H9 (cell line): ENCODE measurements at regions not wholly inside any gene's neighbourhood (a gene's known extent, or its start where the extent isn't known, plus 50 kb on each side); places are given as distances from the start of the nearest gene placed in this dataset.

ENCODE experiments used
- DNase-seq: peaks from one replicate; pipeline ENCODE4 v3.0.0-alpha.2; 2017
- H2AFZ ChIP-seq: one replicate; pipeline ENCODE4 v1.6.1; 2013; ENCODE audit warnings: mild to moderate bottlenecking, low read length, control low read depth, moderate library complexity
- H2AK5ac ChIP-seq: 2 replicates; pipeline ENCODE4 v1.6.1; 2013; ENCODE audit warnings: low read length, control low read depth, mixed read lengths; ENCODE audit not compliant: insufficient read length
- H2BK120ac ChIP-seq: one replicate; pipeline ENCODE4 v1.6.1; 2013; ENCODE audit warnings: low read depth, mild to moderate bottlenecking, low read length, control low read depth, inconsistent platforms; ENCODE audit not compliant: poor library complexity, severe bottlenecking
- H2BK12ac ChIP-seq: 2 replicates; pipeline ENCODE4 v1.6.1; 2013; ENCODE audit warnings: low read length, control low read depth, mixed read lengths, low read depth; ENCODE audit not compliant: insufficient read length
- H2BK15ac ChIP-seq: 2 replicates; pipeline ENCODE4 v1.6.1; 2013; ENCODE audit warnings: low read depth, low read length, control low read depth
- H2BK20ac ChIP-seq: one replicate; pipeline ENCODE4 v1.6.1; 2013; ENCODE audit warnings: low read depth, mild to moderate bottlenecking, low read length, control low read depth, inconsistent platforms; ENCODE audit not compliant: poor library complexity, severe bottlenecking
- H2BK5ac ChIP-seq: 2 replicates; pipeline ENCODE4 v1.6.1; 2013; ENCODE audit warnings: low read length, control low read depth, mixed read lengths; ENCODE audit not compliant: insufficient read length
- H3K14ac ChIP-seq: 2 replicates; pipeline ENCODE4 v1.6.1; 2013; ENCODE audit warnings: low read length, control low read depth; ENCODE audit not compliant: insufficient read depth
- H3K18ac ChIP-seq: 2 replicates; pipeline ENCODE4 v1.6.1; 2013; ENCODE audit warnings: low read depth, mild to moderate bottlenecking, mixed read lengths, low read length, control low read depth; ENCODE audit not compliant: insufficient read length
- H3K23ac ChIP-seq: 2 replicates; pipeline ENCODE4 v1.6.1; 2013; ENCODE audit warnings: low read length, control low read depth, mixed read lengths, low read depth; ENCODE audit not compliant: insufficient read length
- H3K23me2 ChIP-seq: 2 replicates; pipeline ENCODE4 v1.6.1; 2013; ENCODE audit warnings: low read depth, mild to moderate bottlenecking, mixed read lengths, low read length, control low read depth; ENCODE audit not compliant: insufficient read length, poor library complexity, severe bottlenecking
- H3K27ac ChIP-seq: 2 replicates; pipeline ENCODE4 v1.5.1; 2013; ENCODE audit warnings: low read length, control low read depth, mixed read lengths, low read depth; ENCODE audit not compliant: insufficient read length
- H3K27me3 ChIP-seq: 2 replicates; pipeline ENCODE4 v1.6.1; 2013; ENCODE audit warnings: low read length, control low read depth, inconsistent platforms; ENCODE audit not compliant: insufficient read depth
- H3K4ac ChIP-seq: 2 replicates; pipeline ENCODE4 v1.6.1; 2013; ENCODE audit warnings: low read depth, mild to moderate bottlenecking, control low read depth, inconsistent platforms, low read length, moderate library complexity
- H3K4me1 ChIP-seq: 2 replicates; pipeline ENCODE4 v1.6.1; 2013; ENCODE audit warnings: low read length, control low read depth, inconsistent platforms; ENCODE audit not compliant: insufficient read depth
- H3K4me2 ChIP-seq: 2 replicates; pipeline ENCODE4 v1.6.1; 2013; ENCODE audit warnings: low read length, control low read depth, mixed read lengths; ENCODE audit not compliant: insufficient read length, insufficient read depth
- H3K56ac ChIP-seq: 2 replicates; pipeline ENCODE4 v1.6.1; 2013; ENCODE audit warnings: low read depth, mild to moderate bottlenecking, mixed read lengths, low read length, control low read depth; ENCODE audit not compliant: insufficient read length
- H3K79me1 ChIP-seq: 2 replicates; pipeline ENCODE4 v1.6.1; 2013; ENCODE audit warnings: low read depth, mild to moderate bottlenecking, moderate library complexity, low read length, control low read depth, inconsistent platforms; ENCODE audit not compliant: insufficient read depth, poor library complexity, severe bottlenecking
- H3K79me2 ChIP-seq: 2 replicates; pipeline ENCODE4 v1.6.1; 2013; ENCODE audit warnings: low read length, control low read depth, inconsistent platforms; ENCODE audit not compliant: insufficient read depth
- H3K9ac ChIP-seq: 2 replicates; pipeline ENCODE4 v1.6.1; 2013; ENCODE audit warnings: low read length, control low read depth, mixed read lengths; ENCODE audit not compliant: insufficient read length; ENCODE audit errors: extremely low read depth
- H3K9me3 ChIP-seq: one replicate; pipeline ENCODE4 v1.6.1; 2013; ENCODE audit warnings: low read depth, low read length, inconsistent platforms; ENCODE audit not compliant: control insufficient read depth
- H3T11ph ChIP-seq: one replicate; pipeline ENCODE4 v1.6.1; 2013; ENCODE audit warnings: mild to moderate bottlenecking, low read length, control low read depth, inconsistent platforms
- H4K20me1 ChIP-seq: one replicate; pipeline ENCODE4 v1.6.1; 2013; ENCODE audit not compliant: control insufficient read depth, insufficient read length, insufficient read depth
- H4K5ac ChIP-seq: 2 replicates; pipeline ENCODE4 v1.6.1; 2013; ENCODE audit warnings: low read depth, mild to moderate bottlenecking, mixed read lengths, low read length, control low read depth; ENCODE audit not compliant: insufficient read length
- H4K8ac ChIP-seq: replicated peaks from 2 replicates; pipeline ENCODE4 v1.6.1; 2013; ENCODE audit warnings: low read length, control low read depth, mixed read lengths, low read depth; ENCODE audit not compliant: insufficient read length
- H4K91ac ChIP-seq: 2 replicates; pipeline ENCODE4 v1.6.1; 2013; ENCODE audit warnings: low read depth, mild to moderate bottlenecking, moderate library complexity, mixed read lengths, low read length, control low read depth; ENCODE audit not compliant: insufficient read length
- H3K27ac Mint-ChIP-seq, 3 experiments: 2 replicates in 2 of 3; 3 replicates in 1 of 3; pipeline ENCODE4 v1.8.0; 2020 to 2021; ENCODE audit warnings: mixed read lengths in 3 of 3, mild to moderate bottlenecking in 1 of 3, moderate library complexity in 1 of 3
- H3K27me3 Mint-ChIP-seq: 2 replicates; pipeline ENCODE4 v1.8.0; 2021; ENCODE audit warnings: low read depth, mild to moderate bottlenecking, moderate library complexity, mixed read lengths
- H3K36me3 Mint-ChIP-seq, 3 experiments: 2 replicates in 2 of 3; 3 replicates in 1 of 3; pipeline ENCODE4 v1.8.0; 2020 to 2021; ENCODE audit warnings: low read depth in 3 of 3, mixed read lengths in 3 of 3; ENCODE audit not compliant: insufficient read depth in 1 of 3
- H3K4me1 Mint-ChIP-seq, 2 experiments: 2 replicates each; pipeline ENCODE4 v1.8.0; 2020; ENCODE audit warnings: mixed read lengths in 2 of 2
- H3K4me3 Mint-ChIP-seq, 2 experiments: 2 replicates in 1 of 2; 3 replicates in 1 of 2; pipeline ENCODE4 v1.8.0; 2020 to 2021; ENCODE audit warnings: mild to moderate bottlenecking in 2 of 2, mixed read lengths in 2 of 2, moderate library complexity in 1 of 2
- H3K9me3 Mint-ChIP-seq, 2 experiments: 2 replicates in 1 of 2; 3 replicates in 1 of 2; pipeline ENCODE4 v1.8.0; 2020; ENCODE audit warnings: mild to moderate bottlenecking in 2 of 2, mixed read lengths in 2 of 2, moderate library complexity in 1 of 2
- WGBS: extraction: QIAGEN DNeasy Blood & Tissue Kit; methylation state at CpG from one replicate; pipeline ENCODE4 v1.1.7; 2013; ENCODE audit warnings: missing lambda C conversion rate, low lambda C conversion rate, mixed read lengths; ENCODE audit not compliant: insufficient read length; ENCODE audit errors: extremely low coverage; 5-methylcytosine and 5-hydroxymethylcytosine counted together
- TF ChIP-seq, protein P1 (sequence below): fragments of 200-600 bp; sonication (generic); conservative IDR thresholded peaks from 3 replicates; pipeline ENCODE4 v1.8.0; 2021; ENCODE audit warnings: antibody characterized with exemption, mild to moderate bottlenecking

- Histone ChIP-seq H3K23me2 (no peaks in the 10 kb centered on the region), H3K79me1 (no peaks in the 10 kb centered on the region), H3K4me2 (no peak overlapping the region), H3K4me1 (no peaks in the 10 kb centered on the region), H3K9me3 (no peaks in the 10 kb centered on the region), H3K27me3 (no peaks in the 10 kb centered on the region), H4K20me1 (no peaks in the 10 kb centered on the region), H2BK12ac (no peak overlapping the region), H3K14ac (no peak overlapping the region), H3K56ac (no peak overlapping the region), H3K9ac (no peak overlapping the region), H4K91ac (no peak overlapping the region), H2AFZ (no peak overlapping the region), H3T11ph (no peak overlapping the region), H3K4ac (no peak overlapping the region), H2BK120ac (no peak overlapping the region), H3K79me2 (no peaks in the 10 kb centered on the region), H3K23ac (no peak overlapping the region), H4K5ac (no peak overlapping the region), H2BK5ac (no peak overlapping the region), H3K18ac (no peak overlapping the region), H2AK5ac (no peak overlapping the region), H2BK15ac (no peak overlapping the region), H4K8ac (no peak overlapping the region), H2BK20ac (no peak overlapping the region), H3K27ac (no peak overlapping the region)
- no CpG with 5 or more reads among the region's 1 CpG for WGBS
- Mint-ChIP-seq H3K4me3 (no peak overlapping the region), H3K27ac (no peak overlapping the region), H3K4me1 (peaks cover 0 to 3% of the 10 kb centered on the region in 2 experiments; a peak in 2 of 4 replicates), H3K36me3 (no peaks in the 10 kb centered on the region), H3K9me3 (no peaks in the 10 kb centered on the region), H3K27me3 (no peaks in the 10 kb centered on the region)
- TF ChIP-seq, protein P1, sequence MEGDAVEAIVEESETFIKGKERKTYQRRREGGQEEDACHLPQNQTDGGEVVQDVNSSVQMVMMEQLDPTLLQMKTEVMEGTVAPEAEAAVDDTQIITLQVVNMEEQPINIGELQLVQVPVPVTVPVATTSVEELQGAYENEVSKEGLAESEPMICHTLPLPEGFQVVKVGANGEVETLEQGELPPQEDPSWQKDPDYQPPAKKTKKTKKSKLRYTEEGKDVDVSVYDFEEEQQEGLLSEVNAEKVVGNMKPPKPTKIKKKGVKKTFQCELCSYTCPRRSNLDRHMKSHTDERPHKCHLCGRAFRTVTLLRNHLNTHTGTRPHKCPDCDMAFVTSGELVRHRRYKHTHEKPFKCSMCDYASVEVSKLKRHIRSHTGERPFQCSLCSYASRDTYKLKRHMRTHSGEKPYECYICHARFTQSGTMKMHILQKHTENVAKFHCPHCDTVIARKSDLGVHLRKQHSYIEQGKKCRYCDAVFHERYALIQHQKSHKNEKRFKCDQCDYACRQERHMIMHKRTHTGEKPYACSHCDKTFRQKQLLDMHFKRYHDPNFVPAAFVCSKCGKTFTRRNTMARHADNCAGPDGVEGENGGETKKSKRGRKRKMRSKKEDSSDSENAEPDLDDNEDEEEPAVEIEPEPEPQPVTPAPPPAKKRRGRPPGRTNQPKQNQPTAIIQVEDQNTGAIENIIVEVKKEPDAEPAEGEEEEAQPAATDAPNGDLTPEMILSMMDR: no peak
- no peak for DNase-seq
Observed at GRCh38 chr13:82344867-82345266, 1537.4 kb downstream of the SLITRK1 start.
